COLO668 (cell line): ENCODE measurements at regions not wholly inside any gene's neighbourhood (a gene's known extent, or its start where the extent isn't known, plus 50 kb on each side); places are given as distances from the start of the nearest gene placed in this dataset.

Experiments used
- DNase-seq: peaks from one replicate; lab custom pipeline; 2025; ENCODE audit not compliant: unreplicated experiment; lab: John Stamatoyannopoulos, UW

DNA sequence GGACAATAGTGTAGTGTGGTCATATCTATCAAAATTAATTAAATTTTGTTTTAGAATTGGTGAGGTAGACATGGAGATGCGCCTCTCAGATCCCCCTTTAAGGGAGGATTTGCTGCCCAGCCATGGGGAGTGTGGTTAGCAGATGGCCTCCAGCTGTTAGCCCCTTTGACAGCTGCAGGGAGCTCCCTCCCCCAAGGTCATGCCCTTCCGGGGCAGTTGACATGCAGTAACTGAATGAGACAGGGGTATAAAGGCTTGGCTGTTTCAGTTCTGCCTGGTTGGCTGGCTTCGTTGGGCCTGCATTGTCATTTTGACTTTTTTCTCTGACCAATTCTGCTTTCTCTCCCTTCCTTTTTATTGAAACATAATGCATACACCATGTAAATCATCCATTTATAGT, 291.5 kb upstream of the SRRM4 start:
- no peak for DNase-seq

DNA sequence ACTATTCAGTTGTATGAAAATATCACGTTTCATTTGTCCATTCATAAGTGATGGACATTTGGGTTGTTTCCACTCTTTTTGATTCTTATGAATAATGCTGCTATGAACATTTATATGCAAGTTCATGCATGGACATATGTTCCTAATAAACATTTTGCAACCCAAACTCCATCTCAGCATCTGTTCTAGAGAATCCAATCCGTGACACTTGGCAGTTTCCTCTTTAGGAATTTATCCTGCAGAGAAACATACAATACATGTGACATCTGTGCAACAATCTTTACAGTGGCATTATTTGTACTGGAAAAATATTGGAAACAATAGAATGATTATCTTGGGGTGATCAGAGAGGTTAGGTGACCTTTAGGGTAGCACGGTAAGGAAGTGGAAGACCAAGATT, 290.8 kb upstream of the SRRM4 start:
- no peak for DNase-seq

DNA sequence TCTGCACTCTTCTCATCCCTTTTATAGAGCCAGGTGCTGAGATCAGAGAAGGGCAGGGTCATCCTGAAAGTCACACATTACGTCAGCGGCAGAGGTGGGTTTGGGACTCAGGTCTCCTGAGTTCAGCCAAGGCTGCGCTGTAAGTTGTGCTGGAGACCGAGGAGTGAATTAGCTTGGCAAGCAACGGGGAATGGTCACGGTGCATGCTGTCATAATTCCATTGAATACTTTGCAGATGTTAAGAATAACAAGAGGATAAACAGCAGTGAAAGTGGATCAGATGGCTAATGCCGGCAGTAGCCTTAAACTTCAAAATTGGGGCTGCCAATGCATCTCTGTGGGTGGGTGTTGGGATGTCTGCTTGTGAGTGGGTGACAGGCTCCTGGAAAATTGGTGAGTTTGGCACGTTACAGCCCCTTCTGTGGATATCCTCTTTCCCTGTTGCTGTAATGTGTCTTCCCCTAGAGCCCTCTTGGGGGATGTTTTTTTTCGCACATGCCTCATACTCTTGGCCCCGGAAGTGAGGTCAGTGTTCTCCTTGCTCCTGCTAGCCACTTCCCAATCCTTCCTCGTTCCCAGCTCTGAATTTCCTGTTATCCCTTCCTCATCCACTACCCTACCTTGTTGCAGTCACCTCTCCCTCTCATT, 287.1 kb upstream of the SRRM4 start:
- no peak for DNase-seq

DNA sequence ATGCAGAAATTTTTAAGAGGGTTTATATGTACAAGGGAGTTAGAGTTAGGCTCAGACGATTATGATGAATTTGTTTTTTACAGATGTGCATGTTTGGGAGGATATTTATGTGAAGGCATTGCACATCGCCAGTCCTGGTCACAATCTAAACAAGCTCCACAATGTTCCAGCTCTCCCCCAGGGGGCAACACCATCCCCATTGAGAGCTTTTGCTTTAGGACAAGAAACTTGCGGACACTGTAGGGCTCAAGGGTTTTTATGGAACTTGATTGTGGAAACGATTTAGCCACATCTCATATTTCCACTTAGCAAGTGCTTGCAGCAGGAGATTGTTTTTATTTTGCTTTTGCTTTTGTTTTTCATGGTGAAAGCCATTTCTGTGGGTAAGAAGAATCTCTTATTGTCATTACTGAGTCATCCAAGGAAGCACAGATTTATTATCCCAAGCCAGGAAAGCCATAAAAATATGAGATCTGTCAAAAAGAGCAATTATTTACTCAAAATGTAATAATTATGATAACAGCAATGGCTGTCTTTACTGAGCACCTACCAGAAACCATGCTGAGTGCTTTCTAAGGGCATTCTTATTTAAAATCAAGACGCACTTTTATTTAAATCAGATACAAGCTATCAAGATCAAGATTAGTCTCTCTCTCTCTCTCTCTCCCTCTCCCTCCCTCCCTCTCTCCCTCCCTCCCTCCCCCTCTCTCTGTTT, 276.7 kb upstream of the SRRM4 start:
- DNase-seq = no peak

DNA sequence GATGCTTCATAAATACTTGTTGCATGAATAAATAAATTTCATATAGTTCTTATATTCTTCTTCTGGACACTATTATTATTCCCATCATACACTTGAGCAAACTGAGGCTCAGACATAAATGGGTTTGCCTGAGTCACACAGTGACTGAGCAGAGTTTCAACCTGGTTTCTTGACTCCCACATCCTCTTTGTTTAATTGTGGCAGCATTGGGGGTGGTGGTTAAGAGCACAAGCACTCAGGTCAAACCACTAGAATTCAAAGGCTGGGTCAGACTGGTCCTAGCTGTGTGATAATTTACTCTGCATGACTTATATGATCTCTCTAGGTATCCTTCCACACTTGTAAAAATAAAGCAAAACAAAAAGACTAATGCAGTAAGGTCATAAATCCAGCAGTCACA, 274.9 kb upstream of the SRRM4 start:
- DNase-seq = no peak

DNA sequence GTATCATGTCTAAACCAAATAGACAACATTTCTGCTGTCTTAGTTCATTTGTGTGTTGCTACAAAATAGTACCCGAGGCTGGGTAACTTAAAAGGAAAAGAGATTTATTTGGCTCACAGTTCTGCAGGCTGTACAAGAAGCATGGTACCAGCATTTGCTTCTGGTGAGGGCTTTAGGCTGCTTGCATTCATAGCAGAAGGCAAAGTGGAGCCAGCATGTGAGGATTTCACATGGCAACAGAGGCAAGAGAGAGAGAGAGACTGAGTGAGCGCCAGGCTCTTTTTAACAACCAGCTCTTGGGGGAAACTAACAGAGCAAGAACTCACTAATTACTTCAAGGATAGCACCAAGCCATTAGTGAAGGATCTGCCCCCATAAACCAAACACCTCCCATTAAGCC, 271.4 kb upstream of the SRRM4 start:
- DNase-seq = no peak

DNA sequence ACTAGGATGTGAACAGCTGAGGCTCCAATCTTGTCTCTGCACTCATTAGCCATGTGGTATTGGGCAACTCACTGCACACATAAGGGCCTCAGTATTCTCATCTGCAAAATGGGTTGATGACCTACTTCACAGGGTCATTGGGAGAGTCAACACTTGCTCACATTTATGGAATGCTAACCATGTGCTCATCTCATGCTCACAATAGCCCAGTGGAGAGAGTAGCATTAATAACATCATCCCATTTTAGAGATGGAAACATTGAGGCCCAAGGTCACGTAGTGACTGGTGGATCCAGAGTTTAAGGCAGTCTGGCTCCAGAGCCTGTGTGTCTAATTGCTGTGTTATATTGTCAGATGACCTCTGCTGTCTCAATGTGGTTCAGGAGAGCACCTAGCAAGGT, 270.2 kb upstream of the SRRM4 start:
- DNase-seq = no peak

DNA sequence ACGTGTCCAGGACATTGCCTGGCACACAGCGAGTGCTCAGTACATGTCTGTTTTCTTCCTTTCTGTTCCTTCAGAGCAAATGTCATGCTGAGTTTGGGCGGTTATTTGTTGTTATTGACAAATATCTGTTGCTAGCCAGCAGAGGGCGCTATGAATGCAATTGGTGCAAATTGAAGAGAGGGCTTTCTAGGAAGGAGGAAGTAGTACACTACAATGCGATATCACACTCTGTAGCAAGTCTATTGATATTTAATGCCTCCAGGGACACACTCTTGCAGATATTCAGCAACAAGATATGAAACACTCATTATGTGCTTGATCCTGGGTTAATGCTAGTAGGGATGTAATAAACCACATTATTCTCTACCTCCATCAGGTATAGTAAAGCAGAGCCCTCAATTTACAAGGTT, 267.3 kb upstream of the SRRM4 start:
- peak; percentile 52 for DNase-seq

DNA sequence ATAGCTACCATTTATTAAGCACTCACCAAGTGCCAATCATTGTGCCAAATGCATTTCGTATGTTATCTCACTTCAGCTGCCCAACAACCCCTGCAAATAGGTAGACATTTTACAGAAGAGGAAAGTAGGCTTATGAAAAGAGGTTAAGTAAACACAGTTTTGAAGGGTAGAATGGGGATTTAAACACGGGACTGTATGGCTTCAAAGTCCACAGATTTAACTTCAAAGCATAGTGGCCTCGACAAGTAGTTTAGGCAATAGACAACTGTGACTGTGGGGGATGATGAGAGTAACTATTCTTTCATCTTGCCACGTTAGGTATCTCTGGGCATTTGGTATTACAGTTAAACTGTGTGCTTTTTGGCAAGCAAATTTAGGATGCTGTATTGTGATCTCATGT, 266.8 kb upstream of the SRRM4 start:
- DNase-seq = no peak

DNA sequence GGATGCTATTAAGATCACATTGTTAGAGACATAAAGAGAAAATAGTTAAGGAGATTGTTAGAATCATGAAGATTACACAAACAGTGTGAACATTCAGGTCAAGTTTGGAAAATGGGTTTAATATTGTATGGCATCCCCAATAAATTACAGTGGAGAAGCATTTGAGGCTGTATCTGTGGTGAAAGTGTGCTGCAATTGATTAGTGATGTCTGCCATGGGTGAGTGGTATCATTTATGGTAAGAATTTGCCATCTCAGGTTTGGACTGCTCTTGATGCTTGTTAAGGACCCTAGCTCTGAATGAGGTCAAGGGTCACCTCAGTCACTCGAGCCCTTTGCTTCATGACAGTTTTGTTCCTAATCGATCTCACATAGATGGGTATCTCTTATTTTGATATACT, 265.7 kb upstream of the SRRM4 start:
- no peak for DNase-seq

DNA sequence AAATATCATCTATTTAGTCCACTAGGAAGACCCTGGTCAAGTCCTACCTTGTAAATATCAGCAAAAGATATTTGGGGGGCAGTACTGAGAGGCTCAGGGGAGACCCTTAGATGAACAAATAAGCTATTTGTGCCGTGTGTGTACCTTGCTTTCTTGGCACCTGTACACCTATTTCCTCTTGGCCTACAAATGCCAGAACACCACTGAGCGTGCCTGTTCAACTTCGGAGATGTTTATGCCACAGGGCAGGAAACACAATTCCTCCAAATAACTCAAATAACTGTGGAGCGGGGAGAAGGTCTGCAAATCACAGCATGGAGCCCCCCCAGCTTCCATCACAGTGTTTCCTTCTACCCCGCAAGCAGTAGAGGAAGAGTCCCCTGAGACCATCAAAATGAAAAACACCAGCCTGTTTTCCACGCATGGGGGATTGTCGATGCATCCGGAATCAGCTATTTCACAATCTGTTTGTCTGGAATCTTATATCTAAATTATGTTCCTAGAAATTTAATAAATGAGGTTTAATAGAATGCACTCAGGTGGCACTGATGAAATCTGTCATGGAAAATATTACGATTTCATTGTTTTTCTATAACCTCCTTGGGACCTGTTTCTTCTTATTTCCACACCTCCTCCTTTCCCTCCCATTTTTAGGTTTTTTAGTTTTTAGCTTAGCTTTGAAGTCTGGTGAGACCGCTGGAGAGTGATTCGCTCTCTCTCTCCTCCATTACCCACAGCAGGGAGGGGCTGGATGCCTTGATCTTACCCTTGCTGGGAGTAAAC, 254.0 kb upstream of the SRRM4 start:
- no peak for DNase-seq

DNA sequence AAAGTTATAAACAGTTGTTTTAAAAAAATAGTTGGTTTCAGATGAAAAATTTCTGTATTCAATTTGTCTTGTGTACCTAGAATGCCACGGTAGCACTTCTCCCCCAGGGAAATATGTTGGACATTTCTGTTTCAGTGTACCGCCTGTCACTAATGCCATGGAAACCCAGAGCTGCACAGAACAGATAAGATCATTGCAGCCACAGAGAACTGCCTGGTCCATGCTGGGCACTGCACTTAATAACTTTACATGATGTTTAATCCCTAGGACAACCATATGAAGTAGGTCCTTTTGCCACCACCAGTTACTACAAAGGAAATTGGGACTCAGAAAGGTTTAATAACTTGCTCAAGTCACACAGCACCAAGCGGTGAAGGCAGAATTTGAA, 253.4 kb upstream of the SRRM4 start:
- DNase-seq = no peak

DNA sequence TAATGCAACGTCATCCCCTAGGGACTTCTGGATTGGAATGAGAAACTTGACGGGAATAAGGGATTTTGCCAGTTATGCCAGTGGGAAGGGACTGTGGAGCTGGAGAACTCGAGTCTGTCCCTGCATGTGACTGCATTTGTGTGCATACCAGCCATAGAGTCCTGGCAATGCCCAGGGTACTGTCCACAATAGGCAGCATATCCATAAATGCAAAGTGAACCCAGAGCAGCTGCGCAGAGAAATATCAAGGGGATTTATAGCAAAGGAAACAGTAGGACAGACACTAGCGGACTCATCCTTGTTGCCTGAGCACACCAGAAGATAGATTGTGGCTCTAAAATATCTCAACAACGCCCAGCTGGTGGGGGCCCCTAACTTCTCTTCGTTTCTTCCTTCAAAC, 247.1 kb upstream of the SRRM4 start:
- DNase-seq = no peak

DNA sequence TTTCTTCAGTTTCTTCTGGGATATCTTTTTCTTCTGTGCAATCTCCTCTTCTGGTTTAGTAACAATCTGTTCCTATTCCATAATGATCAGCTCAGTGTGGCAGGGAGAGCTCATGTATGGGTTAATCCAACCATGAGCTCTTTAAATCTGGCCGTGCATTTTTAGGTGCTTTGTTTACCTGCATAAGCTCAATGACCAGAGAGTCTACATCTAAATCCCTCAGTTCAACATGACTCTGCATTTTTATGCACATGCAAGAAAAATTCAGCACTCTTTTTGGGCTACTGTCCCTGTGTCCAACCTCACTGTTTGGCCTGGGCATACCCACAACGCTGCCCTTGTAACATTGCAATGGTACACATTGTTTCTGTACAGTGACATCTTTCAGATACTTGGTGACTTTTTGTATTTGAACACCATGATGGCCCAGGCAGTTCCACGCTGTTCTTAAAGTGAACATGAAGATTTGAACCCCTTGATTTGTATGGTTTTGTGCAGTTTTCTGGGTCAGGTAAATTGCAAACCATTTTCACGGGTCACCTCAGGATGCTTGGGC, 243.3 kb upstream of the SRRM4 start:
- DNase-seq = no peak

DNA sequence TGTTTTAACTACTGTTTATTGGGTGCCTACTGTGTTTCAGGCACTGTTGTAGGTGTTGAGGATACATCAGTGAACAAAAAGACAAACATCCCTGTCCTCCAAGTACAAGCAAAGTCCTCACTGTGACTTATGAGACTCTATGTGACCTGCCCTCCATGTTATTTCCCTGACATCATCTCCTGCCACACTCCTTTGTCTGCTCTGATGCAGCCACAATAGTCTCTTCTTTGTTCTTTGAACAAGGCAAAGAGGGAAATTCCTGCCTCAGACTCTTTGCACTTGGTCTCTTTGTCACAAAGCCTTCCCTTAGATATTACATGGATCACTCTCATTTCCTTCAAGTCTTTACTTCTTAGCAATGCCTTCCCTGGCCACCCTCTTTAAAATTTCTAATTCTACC, 240.1 kb upstream of the SRRM4 start:
- no peak for DNase-seq

DNA sequence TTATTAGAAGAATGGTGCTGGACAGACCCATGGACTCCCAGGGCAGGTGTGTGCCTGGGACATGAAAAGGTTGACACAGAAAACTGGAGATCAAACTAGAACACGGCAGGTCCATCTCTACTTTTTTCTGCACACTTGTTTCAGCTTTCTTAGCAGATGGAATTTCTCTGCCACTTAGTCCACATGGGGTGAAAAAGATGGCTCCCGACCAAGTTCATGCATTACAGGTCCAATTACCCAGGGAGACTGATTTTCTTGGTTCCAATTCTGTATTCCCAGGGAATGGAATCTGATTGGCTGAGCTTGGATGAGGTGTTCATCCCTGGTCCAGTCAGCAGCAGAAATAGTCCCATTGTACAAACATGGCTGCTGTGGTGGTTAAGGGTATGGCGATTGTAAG, 238.9 kb upstream of the SRRM4 start:
- no peak for DNase-seq

DNA sequence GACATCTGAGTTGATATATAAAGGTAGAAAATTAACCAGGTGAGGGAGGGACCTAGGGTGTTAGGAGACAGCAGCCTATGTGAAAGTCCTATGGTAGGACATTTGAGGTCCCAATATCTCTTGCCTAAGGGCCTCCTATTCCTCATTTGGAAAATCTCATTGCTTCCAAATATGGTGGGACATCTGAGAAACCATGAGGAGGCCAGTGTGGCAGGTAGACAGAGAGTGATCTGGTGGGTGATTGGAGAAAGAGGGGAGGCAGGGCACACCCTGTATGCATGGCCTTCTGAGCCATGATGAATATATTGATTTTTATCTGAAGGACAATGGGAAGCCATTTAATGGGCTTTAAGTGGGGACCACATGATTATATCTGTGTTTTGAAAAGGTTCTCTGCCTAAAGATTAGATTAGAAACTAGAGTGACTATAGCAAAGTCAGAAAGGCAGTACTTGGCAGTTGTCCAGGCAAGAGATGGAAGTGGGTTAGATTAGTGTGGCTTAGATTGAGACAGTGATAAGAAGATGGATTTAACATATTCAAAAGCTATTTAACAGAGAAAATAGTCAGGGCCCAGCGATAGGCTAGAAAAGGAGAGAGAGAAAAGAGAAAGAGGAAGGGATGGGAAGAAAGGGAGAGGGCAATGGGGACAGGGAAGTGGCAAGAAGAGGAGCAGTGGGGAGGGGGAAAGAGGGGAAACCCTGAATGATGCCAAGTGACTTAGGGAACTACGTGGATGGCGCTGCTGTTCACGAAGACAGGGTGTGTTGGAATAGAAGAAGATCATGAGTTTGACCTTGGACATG, 237.2 kb upstream of the SRRM4 start:
- DNase-seq = no peak

DNA sequence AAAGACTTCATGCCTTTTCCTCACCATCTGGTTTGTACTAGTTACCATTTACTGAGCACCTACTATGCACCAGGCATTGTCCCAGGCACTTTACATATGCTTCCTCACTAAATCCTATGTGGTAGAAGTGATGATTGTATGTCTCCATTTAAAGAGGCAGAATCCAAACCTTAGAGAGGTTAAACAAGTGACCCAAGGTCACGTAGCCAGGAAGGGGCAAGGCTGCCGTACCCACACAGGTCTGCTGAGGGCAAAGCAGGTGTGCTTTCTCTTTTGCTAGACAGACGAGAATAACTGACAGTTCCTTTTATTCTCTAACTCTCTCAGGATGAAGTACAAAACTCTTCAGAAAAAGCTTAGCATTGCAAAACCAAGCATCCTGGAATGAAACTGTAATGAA, 235.2 kb upstream of the SRRM4 start:
- DNase-seq = no peak

DNA sequence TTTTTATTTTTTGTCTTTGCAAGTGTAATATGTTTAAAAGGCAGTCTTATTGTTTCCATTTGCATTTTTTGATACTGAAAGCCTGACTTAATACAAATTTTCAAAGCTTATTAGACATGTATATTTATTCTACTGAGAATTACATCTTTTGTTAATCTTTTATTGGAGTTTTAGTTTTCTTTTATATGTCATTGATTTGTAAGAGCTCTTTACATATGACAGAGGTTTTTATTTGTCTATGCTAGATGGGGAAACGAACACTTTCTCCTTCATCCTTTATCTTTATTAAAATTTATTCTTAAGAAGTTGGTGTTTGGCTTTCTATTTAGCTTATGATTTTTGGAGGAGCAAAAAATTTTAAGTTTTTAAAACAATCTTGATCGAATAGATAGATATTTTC, 234.4 kb upstream of the SRRM4 start:
- DNase-seq = no peak

DNA sequence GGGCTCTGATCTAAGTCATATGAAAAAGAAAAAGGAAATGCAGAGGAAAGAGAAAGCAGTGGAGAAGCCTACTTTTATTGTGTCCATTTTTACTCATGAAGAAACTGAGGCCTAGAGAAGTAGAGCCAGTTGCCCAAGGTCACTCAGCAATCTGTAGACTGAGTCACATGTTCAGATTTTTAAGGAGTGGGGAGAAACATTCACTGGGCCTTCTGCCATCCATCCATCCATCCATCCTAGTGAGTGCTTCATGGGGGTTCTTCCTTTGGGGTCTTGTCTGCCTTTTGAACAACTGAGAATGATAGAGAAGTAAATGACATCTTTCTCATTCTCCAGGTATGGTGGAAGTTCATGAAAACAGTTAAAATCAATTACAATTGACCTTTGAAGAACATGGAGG, 233.6 kb upstream of the SRRM4 start:
- DNase-seq = no peak
